HEK293 (cell line): ENCODE measurements at regions not wholly inside any gene's neighbourhood (a gene's known extent, or its start where the extent isn't known, plus 50 kb on each side); places are given as distances from the start of the nearest gene placed in this dataset.

ENCODE experiments used
- KLF16 ChIP-seq: fragments of 450-650 bp; formaldehyde crosslinking; IDR thresholded peaks from 2 replicates; pipeline ENCODE4 v1.5.1; 2017; ENCODE audit warnings: missing biosample characterization, missing genetic modification characterization
- SETDB1 ChIP-seq: IDR thresholded peaks from one replicate; pipeline ENCODE4 v1.6.1; 2017; ENCODE audit warnings: mild to moderate bottlenecking, low read length, moderate library complexity, mixed read lengths; ENCODE audit not compliant: insufficient read length
- YY1 ChIP-seq: fragments of 450-650 bp; formaldehyde crosslinking; IDR thresholded peaks from 2 replicates; pipeline ENCODE4 v1.5.1; 2018; ENCODE audit warnings: missing biosample characterization, missing genetic modification characterization
- ZNF335 ChIP-seq: fragments of 450-650 bp; formaldehyde crosslinking; conservative IDR thresholded peaks from 2 replicates; pipeline ENCODE4 v1.5.1; 2016; ENCODE audit warnings: missing biosample characterization, missing genetic modification characterization
- ZNF350 ChIP-seq: fragments of 450-650 bp; formaldehyde crosslinking; IDR thresholded peaks from 2 replicates; pipeline ENCODE4 v1.5.0; 2017; ENCODE audit warnings: missing biosample characterization, mild to moderate bottlenecking, missing genetic modification characterization
- ZNF560 ChIP-seq: fragments of 450-650 bp; formaldehyde crosslinking; IDR thresholded peaks from 2 replicates; pipeline ENCODE4 v1.5.1; 2017; ENCODE audit warnings: missing biosample characterization, missing genetic modification characterization, borderline replicate concordance
- TF ChIP-seq, protein P1 (sequence below): fragments of 450-650 bp; formaldehyde crosslinking; IDR thresholded peaks from 2 replicates; pipeline ENCODE4 v1.5.1; 2016; ENCODE audit warnings: missing biosample characterization, missing genetic modification characterization
- TF ChIP-seq, protein P2 (sequence below): fragments of 450-650 bp; formaldehyde crosslinking; IDR thresholded peaks from 2 replicates; pipeline ENCODE4 v1.5.1; 2016; ENCODE audit warnings: missing biosample characterization, missing genetic modification characterization, borderline replicate concordance
- TF ChIP-seq, protein P3 (sequence below): fragments of 450-650 bp; formaldehyde crosslinking; IDR thresholded peaks from 2 replicates; pipeline ENCODE4 v1.5.1; 2016; ENCODE audit warnings: missing biosample characterization, missing genetic modification characterization, low read depth

DNA sequence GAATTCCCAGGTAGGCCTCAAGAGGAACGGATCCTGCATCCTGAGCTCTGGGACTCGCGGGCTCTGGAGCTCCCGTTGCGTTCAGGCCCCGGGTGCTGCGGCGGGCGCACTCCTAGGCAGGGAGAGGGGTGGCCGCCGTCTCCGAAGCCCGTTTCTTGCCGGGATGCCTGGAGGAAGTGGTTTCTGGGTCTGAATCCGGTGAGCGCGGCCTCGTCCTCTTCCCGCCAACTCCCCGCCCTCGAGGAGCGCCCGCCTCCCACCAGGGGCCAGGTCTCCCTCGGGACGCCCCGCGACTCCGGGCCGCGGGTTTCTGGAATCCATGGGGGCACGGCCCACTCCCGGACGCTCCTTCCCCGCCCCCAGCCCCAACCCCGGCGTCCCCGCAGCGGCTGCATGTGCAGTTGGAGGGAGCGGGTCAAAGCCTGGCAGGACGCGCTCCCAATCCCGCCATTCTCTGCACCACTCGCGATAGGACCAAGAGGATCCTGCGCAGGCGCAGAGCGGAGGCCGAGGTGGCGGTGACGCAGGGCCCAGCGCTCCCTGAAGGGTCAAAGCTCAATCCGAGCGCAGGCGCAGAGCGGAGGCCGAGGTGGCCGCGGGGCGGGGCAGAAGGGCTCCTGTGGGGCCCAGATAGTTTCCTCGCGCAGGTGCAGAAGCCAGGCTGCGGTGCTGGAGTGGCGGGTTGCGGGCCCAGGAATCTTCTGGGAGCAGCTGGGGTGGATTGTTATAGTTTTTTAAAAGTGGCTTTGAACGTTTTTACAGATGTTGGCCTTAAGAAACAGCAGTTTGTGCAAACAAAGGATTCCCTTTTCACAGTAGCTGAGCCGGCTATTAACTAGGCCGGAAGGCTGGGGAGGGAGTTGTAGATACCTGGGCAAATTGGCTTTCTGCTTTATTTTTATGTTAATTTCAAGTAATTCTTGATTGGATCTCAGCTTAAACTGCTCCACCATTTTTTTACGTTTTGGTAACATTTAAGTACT, 796.4 kb downstream of the AACS start:
- TF ChIP-seq, protein P1, sequence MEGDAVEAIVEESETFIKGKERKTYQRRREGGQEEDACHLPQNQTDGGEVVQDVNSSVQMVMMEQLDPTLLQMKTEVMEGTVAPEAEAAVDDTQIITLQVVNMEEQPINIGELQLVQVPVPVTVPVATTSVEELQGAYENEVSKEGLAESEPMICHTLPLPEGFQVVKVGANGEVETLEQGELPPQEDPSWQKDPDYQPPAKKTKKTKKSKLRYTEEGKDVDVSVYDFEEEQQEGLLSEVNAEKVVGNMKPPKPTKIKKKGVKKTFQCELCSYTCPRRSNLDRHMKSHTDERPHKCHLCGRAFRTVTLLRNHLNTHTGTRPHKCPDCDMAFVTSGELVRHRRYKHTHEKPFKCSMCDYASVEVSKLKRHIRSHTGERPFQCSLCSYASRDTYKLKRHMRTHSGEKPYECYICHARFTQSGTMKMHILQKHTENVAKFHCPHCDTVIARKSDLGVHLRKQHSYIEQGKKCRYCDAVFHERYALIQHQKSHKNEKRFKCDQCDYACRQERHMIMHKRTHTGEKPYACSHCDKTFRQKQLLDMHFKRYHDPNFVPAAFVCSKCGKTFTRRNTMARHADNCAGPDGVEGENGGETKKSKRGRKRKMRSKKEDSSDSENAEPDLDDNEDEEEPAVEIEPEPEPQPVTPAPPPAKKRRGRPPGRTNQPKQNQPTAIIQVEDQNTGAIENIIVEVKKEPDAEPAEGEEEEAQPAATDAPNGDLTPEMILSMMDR (tag by site-specific recombination) = no peak
- no peak for TF ChIP-seq ZNF560
- no peak for TF ChIP-seq ZNF350
- TF ChIP-seq SETDB1 = no peak
- TF ChIP-seq YY1 (tag by site-specific recombination) = no peak
- TF ChIP-seq, protein P2, sequence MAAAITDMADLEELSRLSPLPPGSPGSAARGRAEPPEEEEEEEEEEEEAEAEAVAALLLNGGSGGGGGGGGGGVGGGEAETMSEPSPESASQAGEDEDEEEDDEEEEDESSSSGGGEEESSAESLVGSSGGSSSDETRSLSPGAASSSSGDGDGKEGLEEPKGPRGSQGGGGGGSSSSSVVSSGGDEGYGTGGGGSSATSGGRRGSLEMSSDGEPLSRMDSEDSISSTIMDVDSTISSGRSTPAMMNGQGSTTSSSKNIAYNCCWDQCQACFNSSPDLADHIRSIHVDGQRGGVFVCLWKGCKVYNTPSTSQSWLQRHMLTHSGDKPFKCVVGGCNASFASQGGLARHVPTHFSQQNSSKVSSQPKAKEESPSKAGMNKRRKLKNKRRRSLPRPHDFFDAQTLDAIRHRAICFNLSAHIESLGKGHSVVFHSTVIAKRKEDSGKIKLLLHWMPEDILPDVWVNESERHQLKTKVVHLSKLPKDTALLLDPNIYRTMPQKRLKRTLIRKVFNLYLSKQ (tag by site-specific recombination) = no peak
- TF ChIP-seq, protein P3, sequence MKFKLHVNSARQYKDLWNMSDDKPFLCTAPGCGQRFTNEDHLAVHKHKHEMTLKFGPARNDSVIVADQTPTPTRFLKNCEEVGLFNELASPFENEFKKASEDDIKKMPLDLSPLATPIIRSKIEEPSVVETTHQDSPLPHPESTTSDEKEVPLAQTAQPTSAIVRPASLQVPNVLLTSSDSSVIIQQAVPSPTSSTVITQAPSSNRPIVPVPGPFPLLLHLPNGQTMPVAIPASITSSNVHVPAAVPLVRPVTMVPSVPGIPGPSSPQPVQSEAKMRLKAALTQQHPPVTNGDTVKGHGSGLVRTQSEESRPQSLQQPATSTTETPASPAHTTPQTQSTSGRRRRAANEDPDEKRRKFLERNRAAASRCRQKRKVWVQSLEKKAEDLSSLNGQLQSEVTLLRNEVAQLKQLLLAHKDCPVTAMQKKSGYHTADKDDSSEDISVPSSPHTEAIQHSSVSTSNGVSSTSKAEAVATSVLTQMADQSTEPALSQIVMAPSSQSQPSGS (tag by site-specific recombination) = no peak
- no peak for TF ChIP-seq KLF16
- no peak for TF ChIP-seq ZNF335 (tag by site-specific recombination)
